Natural killer cell (primary cell): ENCODE measurements at regions not wholly inside any gene's neighbourhood (a gene's known extent, or its start where the extent isn't known, plus 50 kb on each side); places are given as distances from the start of the nearest gene placed in this dataset.

Experiments
- ATAC-seq, 3 donors: fragments of 150-1000 bp in 2 of 3; fragments of 200-7000 bp in 1 of 3; cut with Tn5 transposase; 1 replicate in 1 of 3; 2 replicates in 2 of 3; pipeline ENCODE4 v1.10.0; 2021; ENCODE audit warnings: mild to moderate bottlenecking in 2 of 3, moderate library complexity in 2 of 3
- DNase-seq, 2 donors: peaks; one replicate each; pipeline versions ENCODE4 v3.0.0 to v3.0.0-alpha.2; 2013 to 2021; ENCODE audit warnings: mixed read lengths in 1 of 2
- H3K27ac ChIP-seq: one replicate; pipeline ENCODE4 v1.5.1; 2013; ENCODE audit warnings: mild to moderate bottlenecking, low read length
- H3K27me3 ChIP-seq: one replicate; pipeline ENCODE4 v1.6.1; 2013; ENCODE audit warnings: low read length; ENCODE audit not compliant: control insufficient read depth, insufficient read depth
- H3K36me3 ChIP-seq: one replicate; pipeline ENCODE4 v1.6.1; 2013; ENCODE audit warnings: low read length; ENCODE audit not compliant: control insufficient read depth, insufficient read depth
- H3K4me1 ChIP-seq: one replicate; pipeline ENCODE4 v1.6.1; 2013; ENCODE audit warnings: low read length; ENCODE audit not compliant: control insufficient read depth, insufficient read depth
- H3K4me3 ChIP-seq: one replicate; pipeline ENCODE4 v1.5.1; 2013; ENCODE audit warnings: low read length
- H3K9me3 ChIP-seq: one replicate; pipeline ENCODE4 v1.6.1; 2013; ENCODE audit warnings: low read length; ENCODE audit not compliant: control insufficient read depth, insufficient read depth
- H3K27ac Mint-ChIP-seq, 2 donors: one replicate each; pipeline ENCODE4 v1.8.0; 2022; ENCODE audit warnings: mild to moderate bottlenecking in 2 of 2, mixed read lengths in 2 of 2, moderate library complexity in 1 of 2
- H3K27me3 Mint-ChIP-seq, 2 donors: one replicate each; pipeline ENCODE4 v1.8.0; 2022; ENCODE audit warnings: low read depth in 2 of 2, mixed read lengths in 2 of 2
- H3K36me3 Mint-ChIP-seq: one replicate; pipeline ENCODE4 v1.8.0; 2022; ENCODE audit warnings: mixed read lengths
- H3K4me1 Mint-ChIP-seq, 2 donors: one replicate each; pipeline ENCODE4 v1.8.0; 2022; ENCODE audit warnings: mixed read lengths in 2 of 2
- H3K4me3 Mint-ChIP-seq: one replicate; pipeline ENCODE4 v1.8.0; 2022; ENCODE audit warnings: mild to moderate bottlenecking, moderate library complexity, mixed read lengths
- H3K9me3 Mint-ChIP-seq, 2 donors: one replicate each; pipeline ENCODE4 v1.8.0; 2022; ENCODE audit warnings: mixed read lengths in 2 of 2
- CTCF ChIP-seq: fragments of 200-600 bp; IDR thresholded peaks from one replicate; pipeline ENCODE4 v1.8.0; 2022; ENCODE audit warnings: antibody characterized with exemption
- WGBS: methylation state at CpG from one replicate; pipeline ENCODE4 v1.1.7; 2013; ENCODE audit warnings: missing lambda C conversion rate; ENCODE audit not compliant: insufficient coverage; 5-methylcytosine and 5-hydroxymethylcytosine counted together
- intact Hi-C: fragments of 100-400 bp; cut with micrococcal nuclease; formaldehyde crosslinking; loops from one replicate; pipeline ENCODE4 v1.14.2; 2022

- no peaks in the 10 kb centered on the region for H3K4me1 Mint-ChIP-seq
- no peak for TF ChIP-seq CTCF
- H3K4me3 Mint-ChIP-seq, result no peak overlapping the region
- Histone ChIP-seq H3K27me3 (no peaks in the 10 kb centered on the region), H3K4me1 (no peaks in the 10 kb centered on the region), H3K4me3 (no peak overlapping the region), H3K27ac (no peak overlapping the region), H3K9me3 (no peaks in the 10 kb centered on the region), H3K36me3 (no peaks in the 10 kb centered on the region)
- no peak overlapping the region for H3K27ac Mint-ChIP-seq
- ATAC-seq (no peak), DNase-seq (no peak)
- no peaks in the 10 kb centered on the region for H3K36me3 Mint-ChIP-seq
- H3K27me3 Mint-ChIP-seq, result no peaks in the 10 kb centered on the region
- no peaks in the 10 kb centered on the region for H3K9me3 Mint-ChIP-seq
- intact Hi-C loops, result no loop called here
Measured at GRCh38 chr3:30469133-30469532, 137.3 kb upstream of the TGFBR2 start.

GRCh38 chr3:30470496-30470895 is 135.9 kb upstream of the TGFBR2 start:
- no peaks in the 10 kb centered on the region for H3K9me3 Mint-ChIP-seq
- H3K27me3 ChIP-seq, result no peaks in the 10 kb centered on the region
- DNase-seq (no peak), ATAC-seq (no peak)
- intact Hi-C loops, result no loop called here
- no peaks in the 10 kb centered on the region for H3K27me3 Mint-ChIP-seq
- no peaks in the 10 kb centered on the region for H3K9me3 ChIP-seq
- no peak overlapping the region for H3K27ac ChIP-seq
- WGBS, result no CpG with 5 or more reads among the region's 2 CpGs
- H3K4me3 ChIP-seq, result no peak overlapping the region
- no peaks in the 10 kb centered on the region for H3K36me3 ChIP-seq
- no peaks in the 10 kb centered on the region for H3K36me3 Mint-ChIP-seq
- H3K4me3 Mint-ChIP-seq, result no peak overlapping the region
- TF ChIP-seq CTCF, result no peak
- no peaks in the 10 kb centered on the region for H3K4me1 ChIP-seq
- H3K4me1 Mint-ChIP-seq, result no peaks in the 10 kb centered on the region
- H3K27ac Mint-ChIP-seq, result no peak overlapping the region

GRCh38 chr3:30471066-30471465 is 135.3 kb upstream of the TGFBR2 start:
- Mint-ChIP-seq H3K9me3 (no peaks in the 10 kb centered on the region), H3K4me3 (no peak overlapping the region), H3K4me1 (no peaks in the 10 kb centered on the region), H3K27me3 (no peaks in the 10 kb centered on the region), H3K27ac (no peak overlapping the region), H3K36me3 (no peaks in the 10 kb centered on the region)
- no peaks in the 10 kb centered on the region for H3K9me3 ChIP-seq
- H3K36me3 ChIP-seq, result no peaks in the 10 kb centered on the region
- TF ChIP-seq CTCF, result no peak
- DNase-seq (no peak), ATAC-seq (no peak)
- H3K4me1 ChIP-seq, result no peaks in the 10 kb centered on the region
- no peaks in the 10 kb centered on the region for H3K27me3 ChIP-seq
- no peak overlapping the region for H3K27ac ChIP-seq
- WGBS, result 100% methylated on average over 1 of the region's 2 CpGs
- no peak overlapping the region for H3K4me3 ChIP-seq
- intact Hi-C loops, result no loop called here

- Mint-ChIP-seq H3K4me1 (no peaks in the 10 kb centered on the region), H3K27ac (no peak overlapping the region), H3K9me3 (no peaks in the 10 kb centered on the region), H3K4me3 (no peak overlapping the region), H3K27me3 (no peaks in the 10 kb centered on the region), H3K36me3 (no peaks in the 10 kb centered on the region)
- H3K4me1 ChIP-seq, result no peaks in the 10 kb centered on the region
- intact Hi-C loops, result no loop called here
- ATAC-seq (no peak), DNase-seq (no peak)
- no peak overlapping the region for H3K27ac ChIP-seq
- no peaks in the 10 kb centered on the region for H3K27me3 ChIP-seq
- no peak for TF ChIP-seq CTCF
- H3K36me3 ChIP-seq, result no peaks in the 10 kb centered on the region
- no peaks in the 10 kb centered on the region for H3K9me3 ChIP-seq
- no peak overlapping the region for H3K4me3 ChIP-seq
Measured at GRCh38 chr3:30471796-30472489, 134.5 kb upstream of the TGFBR2 start.
